Activated T-helper 2 cell treated with anti-CD3 and anti-CD28 coated beads, Interferon-gamma antibody, Interleukin-2, Interleukin-4, amounts not matched to agents 10 μg/mL and 5 μg/mL and 100 μg/mL, durations not matched to agents 14 hours and 24 hours and 36 hours (primary cell): ENCODE measurements at regions not wholly inside any gene's neighbourhood (a gene's known extent, or its start where the extent isn't known, plus 50 kb on each side); places are given as distances from the start of the nearest gene placed in this dataset.

Source experiments
- DNase-seq: peaks from one replicate; pipeline ENCODE4 v3.0.0; 2021; ENCODE audit warnings: low spot score
- H3K27ac Mint-ChIP-seq: one replicate; pipeline ENCODE4 v1.8.0; 2021; ENCODE audit warnings: mixed read lengths
- H3K27me3 Mint-ChIP-seq: one replicate; pipeline ENCODE4 v1.8.0; 2021; ENCODE audit warnings: low read depth, mixed read lengths
- H3K36me3 Mint-ChIP-seq: one replicate; pipeline ENCODE4 v1.8.0; 2021; ENCODE audit warnings: low read depth, mixed read lengths
- H3K4me1 Mint-ChIP-seq: one replicate; pipeline ENCODE4 v1.8.0; 2021; ENCODE audit warnings: low read depth, mixed read lengths
- H3K4me3 Mint-ChIP-seq: one replicate; pipeline ENCODE4 v1.8.0; 2021; ENCODE audit warnings: low read depth, mild to moderate bottlenecking, moderate library complexity, mixed read lengths
- H3K9me3 Mint-ChIP-seq: one replicate; pipeline ENCODE4 v1.8.0; 2021; ENCODE audit warnings: mixed read lengths
- intact Hi-C: fragments of 100-400 bp; cut with micrococcal nuclease; formaldehyde crosslinking; loops from one replicate; pipeline ENCODE4 v1.15.1; 2023

GRCh38 chr14:29217813-29218450 is 451.3 kb downstream of the FOXG1 start:
- Mint-ChIP-seq H3K4me3 (no peak overlapping the region), H3K4me1 (no peaks in the 10 kb centered on the region), H3K27ac (no peak overlapping the region), H3K9me3 (peaks cover 23% of the 10 kb centered on the region), H3K27me3 (no peaks in the 10 kb centered on the region), H3K36me3 (no peaks in the 10 kb centered on the region)
- no peak for DNase-seq
- intact Hi-C loops, result no loop called here

GRCh38 chr14:29220072-29220471 is 453.5 kb downstream of the FOXG1 start:
- intact Hi-C loops, result no loop called here
- Mint-ChIP-seq H3K4me3 (no peak overlapping the region), H3K36me3 (no peaks in the 10 kb centered on the region), H3K4me1 (no peaks in the 10 kb centered on the region), H3K27ac (no peak overlapping the region), H3K9me3 (peaks cover 22% of the 10 kb centered on the region), H3K27me3 (no peaks in the 10 kb centered on the region)
- DNase-seq, result no peak

DNA sequence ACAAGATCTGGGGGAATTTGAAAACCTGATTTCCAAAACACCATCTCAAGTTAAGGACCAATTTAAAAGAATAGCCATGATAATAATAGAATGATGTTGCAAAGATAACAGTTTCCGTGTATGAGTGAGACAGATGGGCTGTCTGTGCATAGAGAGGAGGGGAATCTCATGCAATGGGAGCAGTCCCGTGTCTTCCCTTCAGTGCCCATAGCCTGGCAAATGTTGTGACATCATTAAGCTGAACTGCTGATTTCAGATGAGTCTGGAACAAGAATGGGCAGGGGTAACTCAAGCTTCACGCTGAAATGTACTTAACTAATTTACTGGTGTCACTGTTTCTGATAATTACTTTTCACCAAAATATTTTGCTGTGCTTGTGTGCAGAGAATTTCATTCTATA is 454.0 kb downstream of the FOXG1 start:
- Mint-ChIP-seq H3K27ac (no peak overlapping the region), H3K36me3 (no peaks in the 10 kb centered on the region), H3K4me3 (no peak overlapping the region), H3K9me3 (peaks cover 19% of the 10 kb centered on the region), H3K4me1 (no peaks in the 10 kb centered on the region), H3K27me3 (no peaks in the 10 kb centered on the region)
- intact Hi-C loops, result no loop called here
- DNase-seq, result no peak

DNA sequence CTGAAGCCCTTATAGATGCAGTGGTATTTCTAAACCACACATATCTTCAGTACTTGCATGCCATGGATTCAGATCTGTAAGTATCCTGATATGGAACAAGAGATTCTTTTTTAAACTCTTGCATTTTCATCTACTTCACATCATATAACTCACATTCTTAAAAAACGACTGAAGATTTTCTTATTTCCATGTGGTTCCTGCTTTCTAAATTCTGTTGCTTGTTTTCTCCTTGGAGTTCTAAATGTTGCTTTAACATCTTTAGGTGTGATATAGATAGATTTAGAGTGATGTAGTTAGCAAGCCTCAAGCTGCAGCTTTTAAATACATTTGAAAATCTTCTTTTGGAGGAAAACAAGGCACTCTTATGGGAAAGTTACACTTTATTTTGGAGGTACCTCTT is 455.4 kb downstream of the FOXG1 start:
- H3K4me3 Mint-ChIP-seq, result no peak overlapping the region
- DNase-seq, result no peak
- peaks cover 23% of the 10 kb centered on the region for H3K9me3 Mint-ChIP-seq
- no peaks in the 10 kb centered on the region for H3K36me3 Mint-ChIP-seq
- intact Hi-C loops, result no loop called here
- no peaks in the 10 kb centered on the region for H3K4me1 Mint-ChIP-seq
- H3K27ac Mint-ChIP-seq, result no peak overlapping the region
- H3K27me3 Mint-ChIP-seq, result no peaks in the 10 kb centered on the region

GRCh38 chr14:29222671-29223268 is 456.2 kb downstream of the FOXG1 start:
- Mint-ChIP-seq H3K27me3 (no peaks in the 10 kb centered on the region), H3K9me3 (peaks cover 23% of the 10 kb centered on the region), H3K27ac (no peak overlapping the region), H3K4me1 (no peaks in the 10 kb centered on the region), H3K4me3 (no peak overlapping the region), H3K36me3 (no peaks in the 10 kb centered on the region)
- DNase-seq, result no peak
- intact Hi-C loops, result no loop called here

- Mint-ChIP-seq H3K9me3 (peaks cover 26% of the 10 kb centered on the region), H3K4me1 (no peaks in the 10 kb centered on the region), H3K27me3 (no peaks in the 10 kb centered on the region), H3K27ac (no peak overlapping the region), H3K36me3 (no peaks in the 10 kb centered on the region), H3K4me3 (no peak overlapping the region)
- intact Hi-C loops, result no loop called here
- no peak for DNase-seq
Measured at GRCh38 chr14:29223947-29224346, 457.4 kb downstream of the FOXG1 start.

DNA sequence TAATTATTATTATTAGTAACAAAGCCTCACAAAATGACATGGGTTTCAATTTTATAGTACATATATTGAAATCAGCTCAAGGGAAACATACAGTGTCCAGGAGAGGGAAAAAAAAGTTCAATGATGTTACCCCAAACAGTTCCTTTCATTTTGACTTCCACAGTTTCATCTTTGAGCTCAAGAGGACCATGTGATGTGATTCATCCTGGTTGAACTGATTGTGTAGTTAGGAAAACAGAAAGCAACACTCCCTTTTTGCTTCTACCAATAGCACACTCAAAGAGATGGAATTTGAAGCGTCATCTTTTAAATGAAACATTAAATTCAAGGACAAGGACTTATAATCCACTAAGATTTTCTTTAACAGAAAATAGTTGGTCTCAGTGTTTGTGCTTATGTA is 461.0 kb downstream of the FOXG1 start:
- intact Hi-C loops, result no loop called here
- peaks cover 21% of the 10 kb centered on the region for H3K9me3 Mint-ChIP-seq
- no peaks in the 10 kb centered on the region for H3K4me1 Mint-ChIP-seq
- H3K27ac Mint-ChIP-seq, result no peak overlapping the region
- no peak overlapping the region for H3K4me3 Mint-ChIP-seq
- H3K36me3 Mint-ChIP-seq, result no peaks in the 10 kb centered on the region
- H3K27me3 Mint-ChIP-seq, result no peaks in the 10 kb centered on the region
- no peak for DNase-seq

DNA sequence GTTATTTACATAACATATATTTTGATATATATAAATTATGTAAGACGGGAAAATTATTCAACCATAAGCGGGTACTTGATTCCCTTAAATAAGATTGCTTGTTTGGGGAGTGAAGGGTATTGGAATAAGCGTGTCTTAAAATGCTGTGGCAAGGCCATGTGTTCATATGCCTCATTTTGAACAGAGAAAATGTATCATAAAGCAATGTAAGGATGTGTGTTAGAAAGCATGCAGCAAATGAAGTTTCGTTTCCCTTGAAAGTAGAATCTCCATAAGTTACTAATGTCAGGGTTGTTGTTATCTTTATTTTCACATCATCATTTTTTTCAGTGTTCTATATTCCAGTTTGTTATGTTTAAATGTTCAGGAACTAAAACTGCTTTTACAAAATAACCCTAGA is 465.6 kb downstream of the FOXG1 start:
- Mint-ChIP-seq H3K27me3 (no peaks in the 10 kb centered on the region), H3K27ac (no peak overlapping the region), H3K36me3 (no peaks in the 10 kb centered on the region), H3K4me3 (no peak overlapping the region), H3K9me3 (peaks cover 11% of the 10 kb centered on the region), H3K4me1 (no peaks in the 10 kb centered on the region)
- intact Hi-C loops, result no loop called here
- DNase-seq, result no peak

GRCh38 chr14:29232711-29233110 is 466.1 kb downstream of the FOXG1 start:
- H3K4me1 Mint-ChIP-seq, result no peaks in the 10 kb centered on the region
- H3K9me3 Mint-ChIP-seq, result peaks cover 15% of the 10 kb centered on the region
- H3K4me3 Mint-ChIP-seq, result no peak overlapping the region
- DNase-seq, result no peak
- H3K27me3 Mint-ChIP-seq, result no peaks in the 10 kb centered on the region
- no peak overlapping the region for H3K27ac Mint-ChIP-seq
- intact Hi-C loops, result no loop called here
- H3K36me3 Mint-ChIP-seq, result no peaks in the 10 kb centered on the region

DNA sequence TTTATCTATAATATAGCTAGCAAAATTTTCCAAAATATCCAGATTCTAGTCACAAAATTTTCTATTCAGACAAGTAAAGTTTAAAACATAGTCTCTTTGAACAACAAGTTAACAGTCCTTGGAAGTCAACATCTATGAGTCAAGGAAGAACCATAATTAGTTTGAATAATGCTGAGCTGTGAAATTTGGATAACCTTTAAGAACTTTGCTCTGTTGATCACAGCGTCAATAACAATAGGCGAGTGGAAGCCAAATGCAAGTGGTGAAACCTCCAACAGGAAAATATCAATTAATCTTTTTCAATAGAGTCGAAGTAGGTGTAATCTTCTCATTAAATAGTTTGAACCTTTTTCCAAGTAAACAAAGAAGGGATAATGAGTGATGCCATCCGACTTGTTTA is 466.6 kb downstream of the FOXG1 start:
- DNase-seq, result no peak
- Mint-ChIP-seq H3K9me3 (peaks cover 15% of the 10 kb centered on the region), H3K4me3 (no peak overlapping the region), H3K27ac (no peak overlapping the region), H3K36me3 (no peaks in the 10 kb centered on the region), H3K27me3 (no peaks in the 10 kb centered on the region), H3K4me1 (no peaks in the 10 kb centered on the region)
- intact Hi-C loops, result no loop called here

DNA sequence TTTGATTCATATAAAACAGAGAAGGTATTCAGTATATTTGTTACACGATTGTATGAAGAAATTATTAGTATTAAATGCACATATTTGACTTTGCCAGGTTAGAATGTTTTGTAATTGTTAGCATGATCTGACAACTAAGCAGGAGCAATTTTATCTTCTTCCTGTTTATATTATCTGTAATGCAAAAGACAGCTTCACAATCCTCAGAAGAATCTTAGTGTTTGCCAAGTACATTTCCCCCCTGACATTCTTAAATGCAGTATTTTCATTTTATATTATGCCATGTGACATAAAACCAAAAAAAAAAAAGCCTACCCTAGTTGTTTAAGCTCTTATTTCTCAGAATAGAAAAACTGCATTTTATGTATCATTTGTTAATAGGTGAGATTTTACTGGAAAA is 469.4 kb downstream of the FOXG1 start:
- Mint-ChIP-seq H3K27me3 (no peaks in the 10 kb centered on the region), H3K27ac (no peak overlapping the region), H3K9me3 (peaks cover 11% of the 10 kb centered on the region), H3K36me3 (no peaks in the 10 kb centered on the region), H3K4me3 (no peak overlapping the region), H3K4me1 (no peaks in the 10 kb centered on the region)
- intact Hi-C loops, result no loop called here
- DNase-seq, result no peak

DNA sequence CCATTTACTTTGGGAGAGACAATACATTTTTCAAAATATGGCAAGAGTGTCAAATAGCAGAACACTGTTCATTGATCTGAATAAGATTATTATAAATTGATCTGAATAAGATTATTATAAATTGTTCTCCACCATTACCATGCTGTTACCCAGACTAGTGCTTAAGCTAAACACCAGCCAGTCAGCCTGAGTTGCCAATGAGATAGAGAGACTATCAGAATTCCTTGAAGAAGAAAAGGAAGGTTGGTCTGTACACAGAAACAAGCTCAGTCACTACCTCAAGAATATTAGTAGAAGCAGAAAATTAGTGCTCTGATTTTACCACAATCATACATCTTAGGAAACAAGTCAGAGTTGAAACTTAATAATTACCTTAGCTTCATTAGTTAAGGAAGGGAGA is 469.8 kb downstream of the FOXG1 start:
- Mint-ChIP-seq H3K36me3 (no peaks in the 10 kb centered on the region), H3K4me3 (no peak overlapping the region), H3K27me3 (no peaks in the 10 kb centered on the region), H3K27ac (no peak overlapping the region), H3K9me3 (peaks cover 10% of the 10 kb centered on the region), H3K4me1 (no peaks in the 10 kb centered on the region)
- DNase-seq, result no peak
- intact Hi-C loops, result no loop called here

DNA sequence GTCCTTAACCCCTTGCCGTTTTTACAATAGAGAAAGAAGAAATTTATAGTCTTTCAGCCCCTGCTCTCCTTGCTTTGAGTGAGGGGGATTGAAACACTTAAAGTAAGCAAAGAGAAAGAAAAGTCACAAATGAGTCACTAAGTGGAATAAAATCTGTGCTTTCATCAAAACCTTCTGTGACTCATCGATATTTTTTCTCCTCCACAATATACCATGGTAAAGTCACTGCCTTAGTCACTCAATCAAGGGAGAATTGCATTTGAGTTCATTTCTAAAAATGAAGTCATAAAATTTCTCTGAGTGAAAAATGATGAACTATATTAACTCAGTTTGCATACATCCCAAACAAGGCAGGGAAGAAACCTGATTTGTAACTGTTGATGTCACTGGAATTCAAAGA is 470.3 kb downstream of the FOXG1 start:
- no peaks in the 10 kb centered on the region for H3K4me1 Mint-ChIP-seq
- no peaks in the 10 kb centered on the region for H3K36me3 Mint-ChIP-seq
- intact Hi-C loops, result no loop called here
- DNase-seq, result no peak
- H3K4me3 Mint-ChIP-seq, result no peak overlapping the region
- no peak overlapping the region for H3K27ac Mint-ChIP-seq
- no peaks in the 10 kb centered on the region for H3K27me3 Mint-ChIP-seq
- peaks cover 14% of the 10 kb centered on the region for H3K9me3 Mint-ChIP-seq

- peaks cover 21% of the 10 kb centered on the region for H3K9me3 Mint-ChIP-seq
Measured at GRCh38 chr14:29240066-29240465, 473.5 kb downstream of the FOXG1 start.

More at GRCh38 chr14:29240066-29240465, 473.5 kb downstream of the FOXG1 start:
- DNase-seq, result no peak
- Mint-ChIP-seq H3K27me3 (no peaks in the 10 kb centered on the region), H3K4me3 (no peak overlapping the region), H3K4me1 (no peaks in the 10 kb centered on the region), H3K27ac (no peak overlapping the region), H3K36me3 (no peaks in the 10 kb centered on the region)
- intact Hi-C loops, result no loop called here
